ENCODE measurements at regions not wholly inside any gene's neighbourhood (a gene's known extent, or its start where the extent isn't known, plus 50 kb on each side); places are given as distances from the start of the nearest gene placed in this dataset.

DNA sequence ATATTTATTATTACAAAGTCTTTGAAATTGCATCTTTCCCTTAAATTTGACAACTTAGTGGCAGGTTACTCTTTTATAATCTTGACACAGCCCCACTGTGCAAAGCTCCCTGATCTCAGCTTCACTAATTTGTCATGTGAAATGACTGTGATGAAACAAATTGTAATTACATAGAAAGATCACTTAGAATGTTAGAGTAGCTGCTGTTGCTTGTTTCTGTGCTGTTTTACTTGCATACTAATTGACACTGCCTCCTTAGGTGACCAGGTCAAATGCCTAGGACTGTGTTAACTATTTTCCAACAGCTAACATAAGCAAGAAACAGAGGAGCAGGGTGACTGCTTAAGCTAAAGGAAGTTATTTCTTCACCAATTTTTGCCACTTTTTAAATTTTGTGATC, 211.3 kb downstream of the ZNF326 start:
- H3K9ac ChIP-seq (replicated peaks; ENCODE audit: extremely low read depth, insufficient read depth, low read length) = no peak overlapping the region
- H3K4me3 ChIP-seq (replicated peaks in 1 of 3; ENCODE audit: insufficient read depth in 1 of 3, low read depth in 1 of 3, low read length in 3 of 3) = no peak overlapping the region
- H2AFZ ChIP-seq (ENCODE audit: low read depth, low read length) = no peak overlapping the region
- ChIA-PET CTCF (interaction anchor here (0.6 to 1.0 kb wide), 2 partner anchors 93 to 101 kb away, joined by 3 to 4 read pairs; no protein-coding TSS in a partner anchor), POLR2A (no interaction called here)
- intact Hi-C loops (cut with micrococcal nuclease) = no loop called here
- no peak overlapping the region for H3K27ac ChIP-seq (ENCODE audit: insufficient read depth, low read depth, low read length)
- H3K27me3 ChIP-seq (ENCODE audit: control insufficient read depth in 2 of 2, insufficient read depth in 2 of 2, low read length in 2 of 2) = no peaks in the 10 kb centered on the region
- H3K4me1 ChIP-seq (ENCODE audit: control insufficient read depth, extremely low read depth, insufficient read depth, low read length) = no peaks in the 10 kb centered on the region
- H3K79me2 ChIP-seq (ENCODE audit: control insufficient read depth, insufficient read depth, low read length) = no peaks in the 10 kb centered on the region
- no peaks in the 10 kb centered on the region for H4K20me1 ChIP-seq (replicated peaks; ENCODE audit: control insufficient read depth, extremely low read depth, insufficient read depth, low read length)
- FAIRE-seq (no peak), DNase-seq (ENCODE audit: low read depth, low spot score) (no peak)
- dilution Hi-C loops (cut with MboI; ENCODE audit: extremely low pct_ligation_motif_present, low sequenced_read_pairs) = no loop called here
- H3K9me3 ChIP-seq (replicated peaks; ENCODE audit: control insufficient read depth, insufficient read depth, low read length) = no peaks in the 10 kb centered on the region
- BruUV-seq (replicated peaks) = no TSS peak
- no peaks in the 10 kb centered on the region for H3K36me3 ChIP-seq (ENCODE audit: control insufficient read depth in 2 of 2, extremely low read depth in 1 of 2, insufficient read depth in 2 of 2, low read length in 2 of 2)
- H3K9me1 ChIP-seq (replicated peaks; ENCODE audit: control insufficient read depth, extremely low read depth, insufficient read depth, low read length) = no peaks in the 10 kb centered on the region
- no peak overlapping the region for H3K4me2 ChIP-seq (ENCODE audit: insufficient read depth, low read length)
- TF ChIP-seq, protein P1, sequence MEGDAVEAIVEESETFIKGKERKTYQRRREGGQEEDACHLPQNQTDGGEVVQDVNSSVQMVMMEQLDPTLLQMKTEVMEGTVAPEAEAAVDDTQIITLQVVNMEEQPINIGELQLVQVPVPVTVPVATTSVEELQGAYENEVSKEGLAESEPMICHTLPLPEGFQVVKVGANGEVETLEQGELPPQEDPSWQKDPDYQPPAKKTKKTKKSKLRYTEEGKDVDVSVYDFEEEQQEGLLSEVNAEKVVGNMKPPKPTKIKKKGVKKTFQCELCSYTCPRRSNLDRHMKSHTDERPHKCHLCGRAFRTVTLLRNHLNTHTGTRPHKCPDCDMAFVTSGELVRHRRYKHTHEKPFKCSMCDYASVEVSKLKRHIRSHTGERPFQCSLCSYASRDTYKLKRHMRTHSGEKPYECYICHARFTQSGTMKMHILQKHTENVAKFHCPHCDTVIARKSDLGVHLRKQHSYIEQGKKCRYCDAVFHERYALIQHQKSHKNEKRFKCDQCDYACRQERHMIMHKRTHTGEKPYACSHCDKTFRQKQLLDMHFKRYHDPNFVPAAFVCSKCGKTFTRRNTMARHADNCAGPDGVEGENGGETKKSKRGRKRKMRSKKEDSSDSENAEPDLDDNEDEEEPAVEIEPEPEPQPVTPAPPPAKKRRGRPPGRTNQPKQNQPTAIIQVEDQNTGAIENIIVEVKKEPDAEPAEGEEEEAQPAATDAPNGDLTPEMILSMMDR (IDR thresholded peaks at IDR 0.05; ENCODE audit: extremely low read depth in 1 of 2, insufficient read depth in 1 of 2, low read depth in 1 of 2, low read length in 2 of 2) = no peak
- TF ChIP-seq POLR2A (IDR thresholded peaks at IDR 0.05; ENCODE audit: low read depth, low read length) (no peak), JUN (IDR thresholded peaks at IDR 0.05; ENCODE audit: borderline replicate concordance, insufficient read depth, insufficient read length, low read depth) (no peak), FOS (IDR thresholded peaks at IDR 0.05; ENCODE audit: borderline replicate concordance, insufficient read depth, low read length) (no peak), MYC (IDR thresholded peaks at IDR 0.05; ENCODE audit: low read depth, low read length) (no peak), EZH2 (IDR thresholded peaks at IDR 0.05; ENCODE audit: borderline replicate concordance, low read depth, low read length, severe bottlenecking) (no peak), POLR2AphosphoS5 (IDR thresholded peaks at IDR 0.05; ENCODE audit: insufficient read depth, low read depth, low read length) (no peak)
- TF ChIP-seq, protein P2, sequence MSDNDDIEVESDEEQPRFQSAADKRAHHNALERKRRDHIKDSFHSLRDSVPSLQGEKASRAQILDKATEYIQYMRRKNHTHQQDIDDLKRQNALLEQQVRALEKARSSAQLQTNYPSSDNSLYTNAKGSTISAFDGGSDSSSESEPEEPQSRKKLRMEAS (IDR thresholded peaks at IDR 0.05; ENCODE audit: insufficient read depth, insufficient read length) = no peak

Measured in endothelial cell of umbilical vein (primary cell).